ENCODE measurements at regions not wholly inside any gene's neighbourhood (a gene's known extent, or its start where the extent isn't known, plus 50 kb on each side); places are given as distances from the start of the nearest gene placed in this dataset.

DNA sequence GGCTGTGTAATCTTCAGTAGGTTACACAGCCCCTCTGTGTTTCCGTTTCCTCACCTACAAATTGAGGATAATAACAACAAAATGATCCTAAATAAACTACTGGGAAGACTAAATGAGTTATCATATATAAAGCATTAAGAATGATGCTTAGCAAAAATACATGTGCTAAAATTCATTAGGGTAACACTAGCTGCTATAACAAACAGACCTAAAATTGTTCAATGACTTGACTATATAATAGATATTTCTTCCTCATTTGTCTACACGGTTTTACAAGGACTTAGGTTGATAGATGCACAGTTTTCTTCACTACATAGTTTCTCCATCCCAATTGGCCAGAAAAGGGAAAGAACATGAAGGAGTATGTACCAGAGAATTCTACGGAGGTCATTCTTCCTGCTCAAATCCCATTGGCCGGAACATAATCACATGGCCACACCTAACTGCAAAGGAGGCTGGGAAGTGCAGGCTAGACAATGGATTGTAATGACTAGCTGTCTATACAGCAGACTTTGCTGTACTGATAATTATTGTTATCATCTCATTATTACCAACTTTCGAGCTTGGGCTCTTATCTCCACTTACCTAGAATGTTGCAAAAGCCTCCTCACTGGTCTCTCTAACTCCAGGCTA lies 223.5 kb upstream of the NUDT4 start:
- DNase-seq (ENCODE audit: low read depth) (no peak), FAIRE-seq (no peak)

DNA sequence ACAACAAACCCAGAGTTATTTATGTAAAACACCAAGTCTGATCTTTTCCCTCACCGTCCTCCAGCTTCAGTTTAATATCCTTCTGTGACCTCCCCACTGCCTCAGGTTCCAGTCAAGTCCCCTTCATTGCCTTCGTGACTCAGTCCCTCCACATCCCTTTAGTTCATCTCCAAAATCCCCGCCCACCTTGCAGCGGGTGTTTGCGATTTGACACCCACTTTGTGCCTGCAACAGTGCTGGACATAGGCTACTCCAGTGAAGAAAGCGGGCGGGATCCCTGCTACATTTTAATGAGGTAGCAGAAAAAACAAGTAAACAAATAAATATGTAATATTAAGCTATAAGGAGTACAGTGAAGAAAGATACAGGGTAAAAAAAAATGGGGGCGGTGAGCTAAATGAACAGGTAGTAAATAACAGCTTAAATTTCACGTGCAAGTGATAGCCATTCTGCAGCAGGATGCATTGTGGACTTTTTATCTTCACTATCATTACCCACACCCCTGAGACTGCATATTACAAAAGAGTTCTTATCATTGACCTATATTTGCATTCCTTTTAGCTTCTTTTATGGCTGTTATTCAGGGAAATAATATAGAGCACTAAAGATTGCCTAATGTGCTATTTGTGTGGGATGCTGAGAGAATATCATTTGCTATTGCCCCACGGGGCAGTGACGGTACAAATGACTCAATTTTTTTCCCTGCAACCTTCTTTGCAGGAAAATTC lies 222.8 kb upstream of the NUDT4 start:
- no peak for FAIRE-seq

More for the DNA sequence above, 223.5 kb upstream of the NUDT4 start:
- Histone ChIP-seq H3K9me3 (ENCODE audit: insufficient read depth, low read depth, low read length) (peaks cover 2% of the 10 kb centered on the region), H3K27me3 (ENCODE audit: insufficient read depth, low read length) (no peaks in the 10 kb centered on the region), H2AFZ (ENCODE audit: low read depth, low read length) (no peak overlapping the region), H3K27ac (ENCODE audit: low read depth, low read length) (no peak overlapping the region), H3K9ac (ENCODE audit: low read length) (no peak overlapping the region), H3K79me2 (ENCODE audit: insufficient read depth, low read length) (no peaks in the 10 kb centered on the region), H3K4me2 (ENCODE audit: low read length) (no peak overlapping the region), H3K36me3 (ENCODE audit: insufficient read depth, low read length) (no peaks in the 10 kb centered on the region), H3K4me3 (ENCODE audit: insufficient read depth, low read depth, low read length) (no peak overlapping the region), H4K20me1 (ENCODE audit: insufficient read depth, low read length) (no peaks in the 10 kb centered on the region), H3K4me1 (ENCODE audit: insufficient read depth, low read length) (no peaks in the 10 kb centered on the region)
- Mint-ChIP-seq H3K9me3 (ENCODE audit: unreplicated experiment) (peaks cover 6% of the 10 kb centered on the region), H3K36me3 (ENCODE audit: low read depth, unreplicated experiment) (no peaks in the 10 kb centered on the region), H3K27me3 (ENCODE audit: low read depth, unreplicated experiment) (no peaks in the 10 kb centered on the region), H3K4me3 (ENCODE audit: unreplicated experiment) (no peak overlapping the region), H3K27ac (ENCODE audit: unreplicated experiment) (no peak overlapping the region), H3K4me1 (ENCODE audit: low read depth, unreplicated experiment) (no peaks in the 10 kb centered on the region)
- TF ChIP-seq, protein P1, sequence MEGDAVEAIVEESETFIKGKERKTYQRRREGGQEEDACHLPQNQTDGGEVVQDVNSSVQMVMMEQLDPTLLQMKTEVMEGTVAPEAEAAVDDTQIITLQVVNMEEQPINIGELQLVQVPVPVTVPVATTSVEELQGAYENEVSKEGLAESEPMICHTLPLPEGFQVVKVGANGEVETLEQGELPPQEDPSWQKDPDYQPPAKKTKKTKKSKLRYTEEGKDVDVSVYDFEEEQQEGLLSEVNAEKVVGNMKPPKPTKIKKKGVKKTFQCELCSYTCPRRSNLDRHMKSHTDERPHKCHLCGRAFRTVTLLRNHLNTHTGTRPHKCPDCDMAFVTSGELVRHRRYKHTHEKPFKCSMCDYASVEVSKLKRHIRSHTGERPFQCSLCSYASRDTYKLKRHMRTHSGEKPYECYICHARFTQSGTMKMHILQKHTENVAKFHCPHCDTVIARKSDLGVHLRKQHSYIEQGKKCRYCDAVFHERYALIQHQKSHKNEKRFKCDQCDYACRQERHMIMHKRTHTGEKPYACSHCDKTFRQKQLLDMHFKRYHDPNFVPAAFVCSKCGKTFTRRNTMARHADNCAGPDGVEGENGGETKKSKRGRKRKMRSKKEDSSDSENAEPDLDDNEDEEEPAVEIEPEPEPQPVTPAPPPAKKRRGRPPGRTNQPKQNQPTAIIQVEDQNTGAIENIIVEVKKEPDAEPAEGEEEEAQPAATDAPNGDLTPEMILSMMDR (IDR thresholded peaks at IDR 0.05; ENCODE audit: insufficient read depth, low read depth, low read length): no peak
- TF ChIP-seq EZH2 (IDR thresholded peaks at IDR 0.05; ENCODE audit: insufficient read depth, low read length): no peak

More for the DNA sequence above, 222.8 kb upstream of the NUDT4 start:
- no peaks in the 10 kb centered on the region for H4K20me1 ChIP-seq (ENCODE audit: insufficient read depth, low read length)
- H3K27me3 ChIP-seq (ENCODE audit: insufficient read depth, low read length): no peaks in the 10 kb centered on the region
- peaks cover 2% of the 10 kb centered on the region for H3K9me3 ChIP-seq (ENCODE audit: insufficient read depth, low read depth, low read length)
- no peaks in the 10 kb centered on the region for H3K4me1 ChIP-seq (ENCODE audit: insufficient read depth, low read length)
- H3K9me3 Mint-ChIP-seq (ENCODE audit: unreplicated experiment): peaks cover 6% of the 10 kb centered on the region
- H3K4me1 Mint-ChIP-seq (ENCODE audit: low read depth, unreplicated experiment): no peaks in the 10 kb centered on the region
- no peaks in the 10 kb centered on the region for H3K36me3 Mint-ChIP-seq (ENCODE audit: low read depth, unreplicated experiment)
- no peak overlapping the region for H3K4me2 ChIP-seq (ENCODE audit: low read length)
- no peak for TF ChIP-seq EZH2 (IDR thresholded peaks at IDR 0.05; ENCODE audit: insufficient read depth, low read length)
- TF ChIP-seq, protein P1 (IDR thresholded peaks at IDR 0.05; ENCODE audit: insufficient read depth, low read depth, low read length): no peak
- H3K4me3 ChIP-seq (ENCODE audit: insufficient read depth, low read depth, low read length): no peak overlapping the region
- H3K36me3 ChIP-seq (ENCODE audit: insufficient read depth, low read length): no peaks in the 10 kb centered on the region
- no peak overlapping the region for H3K27ac ChIP-seq (ENCODE audit: low read depth, low read length)
- H2AFZ ChIP-seq (ENCODE audit: low read depth, low read length): no peak overlapping the region
- H3K27ac Mint-ChIP-seq (ENCODE audit: unreplicated experiment): no peak overlapping the region
- H3K9ac ChIP-seq (ENCODE audit: low read length): no peak overlapping the region
- no peak overlapping the region for H3K4me3 Mint-ChIP-seq (ENCODE audit: unreplicated experiment)
- no peaks in the 10 kb centered on the region for H3K79me2 ChIP-seq (ENCODE audit: insufficient read depth, low read length)
- no peaks in the 10 kb centered on the region for H3K27me3 Mint-ChIP-seq (ENCODE audit: low read depth, unreplicated experiment)
- DNase-seq (ENCODE audit: low read depth): no peak

Data from astrocyte (in vitro differentiated cells and primary cell).